ENCODE measurements at regions not wholly inside any gene's neighbourhood (a gene's known extent, or its start where the extent isn't known, plus 50 kb on each side); places are given as distances from the start of the nearest gene placed in this dataset.

DNA sequence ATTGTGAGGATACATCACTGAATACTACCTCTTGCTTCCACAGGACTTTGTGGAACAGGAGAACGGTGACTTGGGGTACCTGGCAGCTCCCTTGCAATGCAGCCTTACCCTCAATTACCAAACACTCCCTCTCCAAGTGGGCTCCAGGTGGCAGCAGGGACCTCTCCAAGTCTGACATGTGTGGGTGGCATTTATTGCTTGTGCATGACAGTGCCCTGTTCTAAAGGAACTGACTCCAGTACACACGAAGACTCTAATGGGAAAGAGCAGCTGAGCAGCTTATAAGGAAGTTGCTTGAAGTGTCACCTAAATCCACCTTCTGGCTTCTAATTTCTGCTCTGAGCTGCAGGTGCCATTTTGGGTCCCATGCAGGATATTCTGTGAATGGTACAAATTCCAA is 174.1 kb upstream of the SLCO3A1 start:
- DNase-seq (ENCODE audit: low spot score), result no peak

DNA sequence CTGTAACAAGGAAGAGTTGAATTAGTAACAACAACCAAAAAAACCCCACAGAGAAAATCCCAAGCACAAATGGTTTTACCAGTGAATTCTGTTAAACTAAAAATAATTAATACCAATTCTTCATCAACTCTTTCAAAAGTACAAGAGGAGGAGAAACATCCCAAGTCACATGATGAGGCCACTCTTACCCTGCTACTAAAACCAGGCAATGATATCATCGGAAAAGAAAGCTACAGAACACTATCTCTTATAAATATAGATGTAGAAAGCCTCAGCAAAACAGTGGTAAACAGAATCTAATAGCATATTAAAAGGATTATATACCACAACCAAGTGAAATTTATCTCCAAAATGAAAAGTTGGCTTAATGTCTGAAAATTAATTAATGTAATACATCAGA is 168.1 kb upstream of the SLCO3A1 start:
- no peak for DNase-seq (ENCODE audit: low spot score)

DNA sequence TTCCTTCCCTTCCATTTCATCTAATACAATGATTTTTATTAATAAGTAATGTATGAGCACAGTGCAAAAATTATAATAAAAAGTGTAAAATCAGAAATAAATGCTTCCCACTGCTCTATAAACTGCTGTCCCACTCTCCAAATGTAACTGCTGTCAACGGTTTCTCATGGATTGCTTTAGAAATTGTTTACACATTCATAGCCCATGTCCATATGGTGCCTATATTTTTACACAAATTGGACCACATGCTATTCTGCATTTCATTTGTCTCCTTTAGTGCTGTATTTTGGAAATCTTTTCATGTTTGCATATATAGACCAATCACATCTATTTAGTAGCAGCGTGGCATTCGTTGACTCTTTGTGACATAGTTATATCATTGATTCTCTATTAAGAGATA is 164.7 kb upstream of the SLCO3A1 start:
- DNase-seq (ENCODE audit: low spot score), result no peak

DNA sequence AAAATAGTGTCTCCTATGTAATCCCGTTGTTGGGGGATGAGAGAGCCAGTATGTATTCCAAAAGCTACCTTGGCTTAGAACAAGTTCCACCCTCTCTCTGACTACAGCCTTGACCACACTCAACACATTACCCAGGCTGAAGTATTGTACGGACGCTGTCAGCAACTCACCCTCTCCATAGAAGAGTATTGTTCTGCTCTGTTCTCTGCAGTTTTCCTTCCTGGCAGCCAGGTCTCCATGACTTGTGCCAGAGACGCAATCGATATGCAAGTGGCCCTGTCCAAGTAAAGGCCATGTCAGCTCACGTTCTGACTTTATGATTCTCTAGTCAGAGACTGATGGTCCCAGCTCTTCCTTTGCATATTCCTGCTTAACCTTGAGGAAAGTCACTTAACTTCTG is 164.1 kb upstream of the SLCO3A1 start:
- no peak for DNase-seq (ENCODE audit: low spot score)

DNA sequence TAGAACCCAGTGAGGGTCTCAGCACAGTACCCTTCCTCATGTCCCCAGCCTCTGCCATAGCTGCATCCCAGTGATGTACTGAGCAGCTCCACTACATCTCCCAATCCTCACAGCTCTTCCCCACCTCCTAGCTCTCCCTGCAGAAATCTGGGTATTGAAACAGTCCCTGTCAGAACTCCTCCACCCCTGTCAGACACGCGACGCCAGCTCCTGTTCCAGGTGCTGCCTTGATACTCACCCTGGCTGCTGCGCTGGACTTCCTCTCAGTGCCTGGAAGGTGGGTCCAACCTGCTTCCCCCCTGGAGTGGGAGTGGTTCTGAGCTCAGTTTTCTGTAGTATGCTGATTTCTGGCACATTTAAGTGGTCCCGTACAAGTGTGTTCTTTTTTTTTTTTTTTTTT is 160.9 kb upstream of the SLCO3A1 start:
- DNase-seq (ENCODE audit: low spot score), result no peak

DNA sequence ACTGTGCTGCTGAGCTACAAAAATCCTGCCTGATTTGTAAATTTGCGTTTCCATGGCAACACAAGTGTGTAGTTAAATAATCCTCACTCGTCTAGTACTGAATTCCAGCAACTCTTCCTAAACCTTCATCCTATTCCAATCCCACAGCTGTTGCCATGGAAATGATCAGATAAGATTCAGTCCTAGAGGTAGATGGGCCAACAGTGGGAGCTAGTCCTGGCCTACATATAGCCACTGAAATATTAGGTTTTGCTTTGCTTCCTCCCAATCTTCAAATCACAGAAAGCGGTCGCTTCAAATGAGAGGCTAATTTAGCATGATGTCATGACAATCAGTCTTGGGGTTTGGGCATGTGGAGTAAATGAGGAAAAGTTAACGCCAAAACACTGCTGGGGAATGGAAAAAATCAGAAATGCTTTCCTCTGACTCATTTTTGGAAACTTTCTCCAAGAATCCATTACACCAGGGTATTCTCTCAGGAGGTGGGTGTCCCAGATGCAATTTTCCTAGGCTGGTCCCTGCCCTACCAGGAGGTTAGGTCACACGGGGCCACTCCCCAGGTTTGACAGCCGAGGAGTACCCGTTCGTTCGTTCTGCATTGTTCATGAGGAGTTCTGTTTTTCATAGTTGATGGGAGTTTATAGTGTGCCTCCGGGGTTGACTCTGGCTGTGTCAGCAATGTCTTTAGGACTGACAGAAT is 159.2 kb upstream of the SLCO3A1 start:
- DNase-seq (ENCODE audit: low spot score), result peak; percentile 53

DNA sequence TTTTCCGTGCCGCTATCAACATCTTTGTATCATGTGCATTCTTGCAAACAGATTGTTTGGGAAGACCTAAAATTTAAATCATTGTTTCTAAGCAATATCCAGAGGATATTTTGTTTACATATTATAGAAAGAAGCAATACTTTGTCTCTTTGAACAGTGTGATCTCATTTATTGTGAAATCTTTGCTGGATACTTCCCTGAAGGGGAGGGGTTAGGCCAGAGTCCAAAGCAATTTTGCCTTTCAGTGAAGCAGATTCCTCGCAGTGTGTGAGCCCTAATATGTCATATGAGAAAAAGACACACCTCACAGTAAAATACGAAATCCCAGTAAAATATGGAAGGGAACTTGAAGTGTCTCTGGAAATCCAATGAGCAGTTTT is 158.7 kb upstream of the SLCO3A1 start:
- DNase-seq (ENCODE audit: low spot score), result peak; percentile 68

DNA sequence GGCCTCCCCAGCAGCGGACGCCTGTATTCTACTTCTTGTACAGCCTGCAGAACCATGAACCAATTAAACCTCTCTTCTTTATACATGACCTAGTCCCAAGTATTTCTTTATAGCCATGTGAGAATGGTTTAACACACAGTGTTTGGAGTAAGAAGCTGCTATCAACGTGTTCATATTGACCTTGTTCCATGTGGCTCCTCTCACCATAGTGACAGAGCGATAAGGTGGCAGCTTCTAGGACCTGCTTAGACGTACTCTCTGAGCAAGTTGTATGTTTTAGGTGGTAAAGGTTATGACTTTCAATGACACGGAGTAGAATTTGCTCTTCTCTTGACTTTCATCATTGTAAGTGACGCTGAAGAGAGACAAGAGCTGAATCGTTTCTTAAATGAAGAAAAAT is 157.7 kb upstream of the SLCO3A1 start:
- no peak for DNase-seq (ENCODE audit: low spot score)

DNA sequence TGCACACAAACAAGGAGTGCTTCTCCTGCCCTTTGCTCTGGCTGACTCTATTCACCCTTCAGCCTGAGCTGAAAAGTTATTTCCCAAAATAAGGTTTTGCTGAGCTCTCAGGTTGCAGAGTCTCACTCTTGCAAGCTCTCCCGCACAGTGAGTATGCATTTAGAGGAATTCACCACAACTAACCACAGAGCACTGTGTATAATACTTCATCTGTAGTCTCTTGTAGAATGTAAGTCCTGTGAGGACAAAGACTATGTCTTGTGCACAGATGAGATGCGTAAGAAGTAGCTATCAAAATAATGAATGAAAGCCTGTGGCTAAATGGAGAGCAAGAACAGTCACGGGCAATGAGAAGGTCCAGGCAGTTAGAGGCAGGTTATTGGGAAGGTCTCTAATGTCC is 156.5 kb upstream of the SLCO3A1 start:
- DNase-seq (ENCODE audit: low spot score), result no peak

DNA sequence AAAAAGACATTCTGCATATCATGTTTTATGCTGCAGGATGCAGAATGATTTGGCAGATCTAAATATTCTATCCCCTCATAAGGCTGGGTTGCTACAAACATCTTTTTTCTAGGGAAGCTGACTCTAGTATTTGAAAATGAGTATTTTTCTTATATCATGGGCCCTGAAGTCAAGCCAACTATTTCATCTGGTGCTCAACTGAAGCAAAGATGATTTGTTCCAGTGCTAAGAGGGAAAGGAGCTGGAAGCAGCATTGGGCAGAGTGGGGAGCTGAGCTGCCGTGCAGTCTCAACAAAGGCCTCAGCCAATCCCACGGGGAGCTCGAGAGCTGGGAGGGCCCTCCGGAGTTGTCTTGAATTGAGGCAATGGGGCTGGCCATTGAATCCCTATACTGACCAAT is 155.3 kb upstream of the SLCO3A1 start:
- DNase-seq (ENCODE audit: low spot score), result no peak

DNA sequence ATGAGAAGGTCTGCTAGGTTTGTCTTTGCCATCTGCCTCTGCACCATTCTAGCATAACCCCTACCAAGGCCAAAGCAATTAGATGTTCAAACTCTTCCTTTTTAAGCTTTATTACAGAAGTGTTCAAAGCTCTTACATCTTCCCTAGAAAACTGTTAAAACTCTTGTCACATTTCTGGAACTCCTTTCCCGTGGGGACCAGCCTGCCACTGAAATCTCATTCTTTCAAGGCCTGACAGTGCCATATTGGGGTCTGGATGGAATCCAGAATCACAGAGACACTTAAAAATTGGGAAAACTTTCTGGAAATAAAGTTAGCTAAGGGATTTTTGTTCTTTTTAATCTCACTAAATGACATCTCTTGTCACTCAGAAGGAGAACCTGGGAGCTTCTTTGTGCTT is 153.8 kb upstream of the SLCO3A1 start:
- DNase-seq (ENCODE audit: low spot score), result no peak

DNA sequence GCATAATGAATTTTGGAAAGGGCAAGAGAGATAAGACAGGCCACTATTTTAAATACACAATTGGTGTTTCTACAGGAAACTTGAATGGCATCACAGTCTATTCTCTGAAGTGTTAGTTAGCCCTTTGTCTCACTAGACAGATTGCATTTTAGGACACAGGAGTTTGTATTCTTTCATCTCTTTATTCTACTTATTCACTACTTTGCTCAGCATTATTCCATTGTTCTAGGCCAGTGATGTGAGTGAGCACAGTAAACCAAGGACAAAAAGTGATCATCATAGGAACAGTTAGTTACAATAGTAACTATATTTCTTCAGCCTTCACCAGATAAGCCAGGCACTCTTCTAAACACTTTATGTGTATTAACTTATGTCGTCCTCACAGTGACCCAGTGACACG is 150.2 kb upstream of the SLCO3A1 start:
- no peak for DNase-seq (ENCODE audit: low spot score)

DNA sequence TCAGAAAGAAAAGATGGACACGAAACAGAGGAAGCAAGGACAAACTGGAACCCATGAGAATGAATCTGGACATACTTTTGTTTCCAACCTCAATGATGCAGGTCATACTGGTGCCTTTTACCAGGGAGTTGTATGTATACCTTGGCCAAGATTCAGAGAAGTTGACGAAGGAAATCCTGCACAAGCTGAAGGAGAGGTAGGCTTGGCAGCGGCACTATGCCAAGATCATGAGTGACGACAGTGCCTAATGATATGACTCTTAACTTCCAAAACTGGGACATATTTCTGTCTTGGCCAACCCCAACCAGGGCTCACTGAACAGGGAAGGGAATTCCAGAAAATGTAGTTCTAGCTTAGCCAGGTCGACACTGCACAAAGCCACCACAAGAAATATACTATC is 149.2 kb upstream of the SLCO3A1 start:
- no peak for DNase-seq (ENCODE audit: low spot score)

DNA sequence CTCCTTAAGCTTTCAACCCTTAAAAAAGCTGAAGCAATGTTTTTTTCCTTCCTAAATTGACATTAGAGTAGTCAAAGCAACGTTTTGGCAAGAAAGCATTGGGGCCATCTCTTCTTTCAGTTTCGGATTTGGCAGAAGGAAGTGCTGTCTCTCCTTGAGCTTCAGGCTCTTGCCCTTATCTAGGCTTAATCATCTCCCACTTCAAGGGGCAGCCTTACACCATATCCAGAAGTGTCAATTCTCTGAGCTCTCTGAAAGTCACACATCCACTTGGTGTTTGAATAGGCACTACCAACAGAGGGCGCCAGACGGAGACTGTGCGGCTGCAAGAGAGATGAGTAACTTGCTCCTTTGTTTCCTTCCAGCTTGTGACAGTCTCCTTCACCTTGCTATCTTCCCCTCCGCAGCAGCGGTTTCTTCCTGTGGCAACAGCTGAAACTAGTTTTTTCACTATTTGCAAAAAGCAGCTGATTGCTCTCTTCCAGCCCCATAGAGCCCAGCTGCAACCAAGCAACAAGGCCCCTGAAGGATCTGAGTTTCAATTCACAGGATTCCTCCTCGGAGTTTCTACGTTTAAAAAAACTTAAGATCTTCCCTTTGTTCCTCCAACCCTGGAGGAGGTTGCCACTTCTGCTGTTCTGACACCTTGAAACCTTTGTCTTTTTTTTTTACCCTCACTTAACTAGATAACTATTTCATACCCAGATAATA is 147.0 kb upstream of the SLCO3A1 start:
- peak; percentile 75 for DNase-seq (ENCODE audit: low spot score)

DNA sequence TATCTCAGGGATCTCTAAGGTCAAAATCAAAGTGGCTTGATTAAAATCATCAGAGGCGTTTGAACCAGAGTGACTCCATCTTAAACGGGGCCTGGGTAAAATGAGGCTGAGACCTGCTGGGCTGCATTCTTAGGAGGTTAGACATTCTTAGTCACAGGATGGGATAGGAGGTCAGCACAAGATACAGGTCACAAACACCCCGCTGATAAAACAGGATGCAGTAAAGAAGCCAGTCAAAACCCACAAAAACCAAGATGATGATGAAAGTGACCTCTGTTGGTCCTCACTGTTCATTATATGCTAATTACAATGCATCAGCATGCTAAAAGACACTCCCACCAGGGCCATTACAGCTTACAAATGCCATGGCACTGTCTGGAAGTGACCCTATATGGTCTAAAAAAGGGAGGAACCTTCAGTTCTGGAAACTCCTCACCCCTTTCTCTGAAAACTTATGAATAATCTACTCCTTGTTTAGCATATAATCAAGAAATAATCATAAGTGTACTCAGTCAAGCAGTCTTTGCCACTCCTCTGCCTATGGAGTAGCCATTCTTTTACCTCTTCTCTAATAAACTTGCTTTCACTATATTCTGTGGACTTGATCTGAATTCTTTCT is 143.3 kb upstream of the SLCO3A1 start:
- DNase-seq (ENCODE audit: low spot score), result no peak

DNA sequence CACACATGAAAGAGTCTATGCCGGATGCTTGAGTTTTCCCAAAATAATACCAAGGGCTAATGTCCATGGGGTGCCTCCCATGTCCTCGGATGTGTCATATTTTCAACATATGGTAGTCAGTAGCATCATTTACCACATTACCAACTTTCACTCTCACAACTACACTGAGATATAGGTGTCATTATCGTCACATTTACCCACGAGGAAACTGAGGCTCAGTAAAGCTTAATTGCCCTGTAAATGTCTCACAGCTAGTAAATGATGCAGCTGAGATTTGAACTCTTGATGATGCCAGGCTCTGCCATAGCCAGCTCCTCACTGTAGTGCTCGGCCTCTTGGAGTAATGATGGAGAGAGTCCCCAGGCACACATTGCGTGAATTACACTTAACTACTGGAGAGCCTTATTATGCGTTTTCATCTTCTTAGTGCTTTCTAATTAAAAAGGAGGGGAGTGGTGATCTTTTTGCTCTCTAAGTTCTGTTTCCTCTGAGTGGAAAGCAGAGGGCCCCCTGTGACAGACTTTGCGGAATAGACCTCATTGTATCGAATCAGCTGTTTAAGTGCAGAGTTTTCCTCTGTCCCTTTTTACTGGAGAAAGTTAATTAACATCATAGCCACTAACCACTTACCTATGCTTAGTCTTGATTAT is 142.0 kb upstream of the SLCO3A1 start:
- no peak for DNase-seq (ENCODE audit: low spot score)

DNA sequence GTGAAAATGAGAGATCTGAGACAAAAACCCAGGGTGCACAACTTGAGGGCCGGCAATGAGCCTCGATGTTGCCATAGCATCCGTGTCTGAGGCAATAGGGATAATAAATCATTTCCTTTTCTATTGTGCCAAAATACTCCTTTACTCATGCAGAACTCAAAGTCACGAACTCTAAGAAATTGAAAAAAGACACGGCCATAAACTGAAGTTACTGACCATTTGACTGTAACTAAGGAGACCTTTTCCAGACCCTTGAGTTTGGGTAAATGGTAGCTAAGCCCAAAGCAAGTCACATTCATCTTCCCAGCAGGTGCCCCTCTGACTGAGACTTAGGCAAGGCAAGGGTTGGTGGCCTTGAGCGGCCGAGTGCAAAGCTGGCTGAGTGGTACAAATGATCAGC is 141.2 kb upstream of the SLCO3A1 start:
- no peak for DNase-seq (ENCODE audit: low spot score)

DNA sequence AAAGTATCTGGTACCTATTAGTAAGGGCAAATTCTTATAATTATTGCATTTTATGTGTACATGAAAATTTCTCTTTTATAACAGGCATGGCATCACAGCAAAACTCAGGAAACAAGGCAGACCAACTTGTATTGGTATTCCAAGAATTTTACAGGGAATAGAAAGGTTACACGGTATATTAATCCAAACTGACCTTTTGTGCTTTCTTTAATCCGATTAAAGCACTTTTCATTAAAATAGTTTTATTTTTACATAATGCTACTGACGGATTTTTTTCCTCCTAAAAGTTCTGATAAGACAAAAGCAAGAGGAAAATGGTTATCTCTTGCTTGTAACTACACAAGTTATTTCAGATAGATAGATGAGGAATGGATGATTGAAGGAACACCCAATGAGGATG is 137.0 kb upstream of the SLCO3A1 start:
- DNase-seq (ENCODE audit: low spot score), result no peak

DNA sequence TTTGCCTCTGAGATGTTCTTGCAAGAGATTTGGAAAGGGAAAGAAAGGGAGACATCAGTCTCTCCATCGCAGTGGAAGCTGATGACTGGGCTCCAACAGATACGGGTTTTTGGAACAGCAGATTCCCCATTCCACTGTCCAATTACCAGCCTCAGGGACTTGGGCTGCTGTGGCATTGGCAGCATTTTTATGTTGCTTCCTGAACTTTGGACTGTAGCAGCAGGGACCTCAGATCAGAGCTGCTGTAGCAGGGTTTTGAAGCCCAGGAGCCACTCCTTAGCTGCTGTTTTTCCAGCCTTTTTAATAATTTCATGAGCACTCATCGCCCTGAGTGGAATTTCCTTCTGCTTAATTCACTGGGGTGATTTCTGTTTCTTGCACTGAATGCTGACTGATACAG is 135.7 kb upstream of the SLCO3A1 start:
- DNase-seq (ENCODE audit: low spot score), result no peak

DNA sequence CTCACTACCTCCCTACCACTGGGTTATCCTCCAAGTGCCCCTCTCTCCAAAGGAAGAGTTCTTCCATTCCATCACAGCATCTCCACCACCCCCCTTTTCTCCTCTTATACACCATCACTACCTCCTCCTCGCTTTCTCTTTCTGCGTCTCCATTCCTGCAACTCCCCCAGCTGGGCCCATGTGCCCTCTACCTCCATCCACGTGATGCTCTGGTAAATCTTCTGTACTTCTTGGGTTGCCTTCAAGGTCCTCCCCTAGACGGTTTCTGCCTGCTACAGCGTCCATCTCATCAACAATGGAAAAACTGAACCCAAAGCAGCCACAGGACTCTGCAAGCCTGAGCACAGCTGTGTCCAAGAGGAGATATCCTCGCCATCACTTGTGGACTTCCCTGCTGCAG is 129.5 kb upstream of the SLCO3A1 start:
- no peak for DNase-seq (ENCODE audit: low spot score)

DNA sequence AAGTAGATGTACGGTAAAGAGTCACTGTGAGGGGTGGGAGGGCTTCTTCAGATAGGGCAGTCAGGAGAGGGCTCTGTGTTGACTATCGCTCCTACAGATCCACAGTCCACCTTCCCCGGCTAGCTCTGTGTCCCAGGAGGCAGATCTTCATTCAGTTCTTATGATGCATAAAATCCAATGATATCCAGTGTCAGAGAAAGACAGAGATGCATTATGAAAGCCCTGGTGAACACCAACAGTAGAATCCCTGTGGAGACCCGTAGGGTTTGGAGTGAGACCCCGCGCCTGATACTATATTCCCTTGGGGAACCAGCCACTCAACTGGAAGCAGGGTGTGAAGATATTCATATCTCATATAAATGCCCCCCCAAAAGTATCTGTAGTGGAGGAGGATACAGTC is 119.8 kb upstream of the SLCO3A1 start:
- DNase-seq (ENCODE audit: low spot score), result no peak

DNA sequence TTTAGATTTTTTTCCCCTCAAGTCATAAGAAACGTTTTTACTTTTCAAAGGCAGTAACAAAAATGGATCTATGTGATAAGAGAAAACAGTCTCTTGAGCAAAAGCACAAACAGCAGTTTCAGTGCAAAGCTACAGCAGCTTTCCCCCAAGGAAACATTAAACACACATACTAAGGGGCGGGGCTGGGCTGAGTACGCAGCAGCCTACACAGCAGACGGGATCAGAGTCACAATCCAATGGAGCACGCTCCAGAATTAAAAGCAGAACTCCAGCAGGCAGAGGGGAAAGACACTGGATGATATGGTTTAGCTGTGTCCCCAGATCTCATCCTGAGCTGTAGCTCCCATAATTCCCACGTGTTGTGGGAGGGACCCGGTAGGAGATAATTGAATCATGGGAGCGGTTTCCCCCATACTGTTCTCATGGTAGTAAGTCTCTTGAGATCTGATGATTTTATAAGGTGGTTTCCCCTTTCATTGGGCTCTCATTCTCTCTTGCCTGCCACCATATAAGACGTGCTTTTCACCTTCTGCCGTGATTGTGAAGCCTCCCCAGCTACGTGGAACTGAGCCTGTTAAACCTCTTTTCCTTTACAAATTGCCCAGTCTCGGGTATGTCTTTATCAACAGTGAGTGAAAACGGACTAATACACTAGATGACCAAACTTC is 116.2 kb upstream of the SLCO3A1 start:
- no peak for DNase-seq (ENCODE audit: low spot score)

DNA sequence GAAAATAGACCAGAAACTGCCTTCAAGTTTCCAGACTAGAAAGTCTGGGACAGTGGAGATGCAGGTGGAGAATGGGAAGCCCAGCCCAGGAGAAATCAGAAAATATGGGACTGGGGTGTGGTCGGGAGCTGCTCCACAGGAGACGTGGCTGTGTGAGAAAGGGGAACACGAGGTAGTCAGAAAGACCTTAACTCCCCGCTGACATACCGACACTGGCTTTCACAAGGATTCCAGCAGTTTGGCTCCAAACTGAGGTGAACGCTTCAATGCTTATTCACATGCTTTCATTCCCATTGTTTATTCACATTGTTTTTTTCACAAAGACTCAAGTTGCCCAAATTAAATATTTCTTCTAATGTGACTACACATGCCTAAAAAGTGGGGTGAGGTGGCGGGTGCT is 111.5 kb upstream of the SLCO3A1 start:
- DNase-seq (ENCODE audit: low spot score), result no peak
